ENCODE measurements at regions not wholly inside any gene's neighbourhood (a gene's known extent, or its start where the extent isn't known, plus 50 kb on each side); places are given as distances from the start of the nearest gene placed in this dataset.

DNA sequence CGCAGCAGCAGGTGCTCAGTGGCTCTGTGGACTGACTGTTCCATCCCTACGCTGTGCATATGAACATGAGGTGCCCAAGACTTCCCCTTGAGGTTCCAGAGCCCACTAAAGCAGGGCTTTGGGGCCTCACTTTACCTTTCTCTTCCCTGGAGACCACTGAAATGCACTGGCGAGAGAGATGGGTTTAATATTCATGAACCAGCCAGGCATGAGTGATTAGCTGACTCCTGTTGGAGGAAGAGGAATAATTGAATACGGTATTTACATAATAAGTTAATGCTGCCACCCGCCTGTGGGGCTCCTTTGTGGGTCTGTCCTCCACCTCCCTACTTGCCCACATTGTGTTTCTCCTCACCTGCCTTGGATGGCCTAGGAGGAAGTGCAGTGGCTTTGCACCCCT, 263.4 kb downstream of the TLE3 start:
- no peak for DNase-seq (ENCODE audit: low spot score)
- H3K27ac Mint-ChIP-seq = no peak overlapping the region

GRCh38 chr15:69834761-69835160, 263.0 kb downstream of the TLE3 start:
- Mint-ChIP-seq H3K27ac (no peak overlapping the region), H3K4me3 (ENCODE audit: low read depth) (no peak overlapping the region), H3K4me1 (ENCODE audit: low read depth) (no peaks in the 10 kb centered on the region), H3K36me3 (ENCODE audit: low read depth) (no peaks in the 10 kb centered on the region), H3K9me3 (no peaks in the 10 kb centered on the region), H3K27me3 (ENCODE audit: low read depth) (peaks cover 11% of the 10 kb centered on the region)
- intact Hi-C loops (cut with micrococcal nuclease) = no loop called here
- DNase-seq (ENCODE audit: low spot score) = no peak

More for the DNA sequence above, 263.4 kb downstream of the TLE3 start:
- H3K9me3 Mint-ChIP-seq = no peaks in the 10 kb centered on the region
- H3K4me1 Mint-ChIP-seq (ENCODE audit: low read depth) = no peaks in the 10 kb centered on the region
- H3K4me3 Mint-ChIP-seq (ENCODE audit: low read depth) = no peak overlapping the region
- peaks cover 16% of the 10 kb centered on the region for H3K27me3 Mint-ChIP-seq (ENCODE audit: low read depth)
- intact Hi-C loops (cut with micrococcal nuclease) = no loop called here
- H3K36me3 Mint-ChIP-seq (ENCODE audit: low read depth) = no peaks in the 10 kb centered on the region

DNA sequence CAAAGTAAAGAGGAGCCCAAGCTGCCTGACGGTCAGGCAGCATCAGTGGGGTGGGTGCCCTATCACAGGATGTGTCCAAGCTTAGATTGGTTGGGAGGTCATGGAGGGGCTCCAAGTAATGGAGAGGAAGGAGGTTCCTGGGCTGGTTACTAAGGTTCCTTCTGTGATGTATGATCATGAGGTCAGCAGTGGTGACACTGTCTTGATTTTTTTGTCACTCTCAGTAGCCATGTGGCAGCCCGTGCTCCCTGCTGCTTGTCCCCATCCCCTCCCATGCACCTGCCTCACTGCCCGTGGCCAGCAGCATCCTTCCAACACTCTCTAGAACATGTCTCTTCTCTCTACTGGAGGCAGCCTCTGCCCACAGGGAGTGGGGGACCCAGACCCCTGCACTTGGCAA, 261.7 kb downstream of the TLE3 start:
- H3K27me3 Mint-ChIP-seq (ENCODE audit: low read depth) = peaks cover 10% of the 10 kb centered on the region
- intact Hi-C loops (cut with micrococcal nuclease) = no loop called here

DNA sequence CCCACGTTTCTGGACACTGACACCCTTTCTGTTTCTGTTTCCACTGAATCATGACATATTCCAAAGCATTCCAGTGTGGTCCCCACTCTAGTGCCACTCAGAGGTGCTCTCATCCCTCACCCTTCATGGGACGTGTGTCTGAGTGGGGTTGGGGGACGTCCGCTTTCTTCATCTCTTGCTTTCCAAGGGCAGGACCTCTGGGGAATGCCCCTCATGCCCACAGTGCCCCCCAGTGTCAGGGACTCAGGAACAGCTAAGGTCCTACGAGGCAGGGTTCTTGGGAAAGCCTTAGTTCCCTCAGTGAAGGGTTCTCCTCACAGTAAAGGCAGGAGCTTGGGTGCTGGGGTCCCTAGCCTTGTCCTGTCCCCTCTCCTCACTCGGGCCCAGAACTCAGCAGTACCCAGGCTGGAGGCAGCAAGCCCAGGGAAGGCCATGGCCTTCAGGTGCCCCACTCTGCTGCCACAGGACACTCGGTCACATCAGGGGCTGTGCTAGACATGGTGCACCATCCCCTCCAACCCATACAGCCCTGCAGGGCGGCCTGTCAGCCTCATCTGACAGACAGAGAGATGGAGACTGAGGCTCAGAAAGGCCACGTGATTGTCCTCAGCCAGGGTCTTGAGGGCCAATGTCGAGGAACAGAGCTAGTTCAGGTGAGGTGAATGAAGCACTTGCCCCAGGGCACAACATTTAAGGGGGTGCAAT, 261.0 kb downstream of the TLE3 start:
- H3K4me1 Mint-ChIP-seq (ENCODE audit: low read depth) = no peaks in the 10 kb centered on the region

More for the DNA sequence above, 261.7 kb downstream of the TLE3 start:
- Mint-ChIP-seq H3K27ac (no peak overlapping the region), H3K9me3 (no peaks in the 10 kb centered on the region), H3K4me1 (ENCODE audit: low read depth) (no peaks in the 10 kb centered on the region), H3K36me3 (ENCODE audit: low read depth) (no peaks in the 10 kb centered on the region), H3K4me3 (ENCODE audit: low read depth) (no peak overlapping the region)
- no peak for DNase-seq (ENCODE audit: low spot score)

GRCh38 chr15:69838338-69838737, 259.4 kb downstream of the TLE3 start:
- intact Hi-C loops (cut with micrococcal nuclease) = no loop called here
- no peak overlapping the region for H3K4me3 Mint-ChIP-seq (ENCODE audit: low read depth)
- H3K27ac Mint-ChIP-seq = no peak overlapping the region
- peaks cover 5% of the 10 kb centered on the region for H3K27me3 Mint-ChIP-seq (ENCODE audit: low read depth)
- no peaks in the 10 kb centered on the region for H3K36me3 Mint-ChIP-seq (ENCODE audit: low read depth)
- no peak for DNase-seq (ENCODE audit: low spot score)
- no peaks in the 10 kb centered on the region for H3K9me3 Mint-ChIP-seq
- H3K4me1 Mint-ChIP-seq (ENCODE audit: low read depth) = no peaks in the 10 kb centered on the region

More for the DNA sequence above, 261.0 kb downstream of the TLE3 start:
- no peak for DNase-seq (ENCODE audit: low spot score)
- no peak overlapping the region for H3K27ac Mint-ChIP-seq
- no peak overlapping the region for H3K4me3 Mint-ChIP-seq (ENCODE audit: low read depth)
- no peaks in the 10 kb centered on the region for H3K36me3 Mint-ChIP-seq (ENCODE audit: low read depth)
- intact Hi-C loops (cut with micrococcal nuclease) = no loop called here
- H3K27me3 Mint-ChIP-seq (ENCODE audit: low read depth) = peaks cover 9% of the 10 kb centered on the region
- H3K9me3 Mint-ChIP-seq = no peaks in the 10 kb centered on the region

GRCh38 chr15:69838994-69839393, 258.7 kb downstream of the TLE3 start:
- intact Hi-C loops (cut with micrococcal nuclease) = no loop called here
- DNase-seq (ENCODE audit: low spot score) = no peak
- Mint-ChIP-seq H3K27me3 (ENCODE audit: low read depth) (peaks cover 5% of the 10 kb centered on the region), H3K9me3 (no peaks in the 10 kb centered on the region), H3K4me1 (ENCODE audit: low read depth) (no peaks in the 10 kb centered on the region), H3K36me3 (ENCODE audit: low read depth) (no peaks in the 10 kb centered on the region), H3K4me3 (ENCODE audit: low read depth) (no peak overlapping the region), H3K27ac (no peak overlapping the region)

GRCh38 chr15:69841113-69841828, 256.4 kb downstream of the TLE3 start:
- Mint-ChIP-seq H3K4me1 (ENCODE audit: low read depth) (no peaks in the 10 kb centered on the region), H3K36me3 (ENCODE audit: low read depth) (no peaks in the 10 kb centered on the region), H3K9me3 (no peaks in the 10 kb centered on the region), H3K27ac (no peak overlapping the region), H3K27me3 (ENCODE audit: low read depth) (peaks cover 2% of the 10 kb centered on the region), H3K4me3 (ENCODE audit: low read depth) (no peak overlapping the region)
- intact Hi-C loops (cut with micrococcal nuclease) = no loop called here
- no peak for DNase-seq (ENCODE audit: low spot score)

GRCh38 chr15:69842851-69843250, 254.9 kb downstream of the TLE3 start:
- H3K4me1 Mint-ChIP-seq (ENCODE audit: low read depth) = no peaks in the 10 kb centered on the region
- peaks cover 5% of the 10 kb centered on the region for H3K27me3 Mint-ChIP-seq (ENCODE audit: low read depth)
- intact Hi-C loops (cut with micrococcal nuclease) = no loop called here
- no peaks in the 10 kb centered on the region for H3K9me3 Mint-ChIP-seq
- no peak overlapping the region for H3K4me3 Mint-ChIP-seq (ENCODE audit: low read depth)
- H3K27ac Mint-ChIP-seq = no peak overlapping the region
- no peaks in the 10 kb centered on the region for H3K36me3 Mint-ChIP-seq (ENCODE audit: low read depth)
- no peak for DNase-seq (ENCODE audit: low spot score)

DNA sequence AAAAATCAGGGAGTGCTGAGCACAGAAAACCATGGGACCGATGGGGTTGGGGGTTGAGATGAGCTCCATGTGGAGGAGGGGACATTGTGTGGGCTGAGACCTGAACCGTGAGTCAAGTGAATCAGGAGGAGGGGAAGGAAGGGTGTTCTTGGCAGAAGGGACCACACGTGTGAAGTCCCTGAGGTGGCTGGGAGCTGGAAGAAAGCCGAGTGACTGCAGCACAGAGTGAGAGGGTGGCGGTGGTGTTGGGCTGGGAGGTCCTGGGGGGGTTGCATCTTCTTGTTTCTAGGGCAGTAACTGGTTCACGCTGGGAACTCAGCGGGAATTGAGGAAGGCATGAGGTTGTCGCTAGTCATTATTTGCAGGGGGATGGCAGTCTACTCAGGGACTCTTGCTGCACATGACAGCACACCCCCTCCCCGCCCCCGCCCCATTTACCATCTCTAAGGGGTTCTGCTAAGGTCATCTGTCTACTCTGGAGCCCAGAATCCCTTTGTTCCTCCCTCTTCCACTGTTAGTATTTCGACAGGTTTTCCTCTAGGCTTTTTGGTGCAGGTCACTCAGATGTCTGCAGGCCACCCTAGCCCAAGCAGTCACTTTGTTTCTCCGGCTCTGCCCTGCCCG, 254.3 kb downstream of the TLE3 start:
- no peak for DNase-seq (ENCODE audit: low spot score)
- Mint-ChIP-seq H3K27me3 (ENCODE audit: low read depth) (peaks cover 8% of the 10 kb centered on the region), H3K27ac (no peak overlapping the region), H3K4me3 (ENCODE audit: low read depth) (no peak overlapping the region), H3K36me3 (ENCODE audit: low read depth) (no peaks in the 10 kb centered on the region), H3K4me1 (ENCODE audit: low read depth) (peaks cover under 1% of the 10 kb centered on the region), H3K9me3 (no peaks in the 10 kb centered on the region)
- intact Hi-C loops (cut with micrococcal nuclease) = no loop called here

DNA sequence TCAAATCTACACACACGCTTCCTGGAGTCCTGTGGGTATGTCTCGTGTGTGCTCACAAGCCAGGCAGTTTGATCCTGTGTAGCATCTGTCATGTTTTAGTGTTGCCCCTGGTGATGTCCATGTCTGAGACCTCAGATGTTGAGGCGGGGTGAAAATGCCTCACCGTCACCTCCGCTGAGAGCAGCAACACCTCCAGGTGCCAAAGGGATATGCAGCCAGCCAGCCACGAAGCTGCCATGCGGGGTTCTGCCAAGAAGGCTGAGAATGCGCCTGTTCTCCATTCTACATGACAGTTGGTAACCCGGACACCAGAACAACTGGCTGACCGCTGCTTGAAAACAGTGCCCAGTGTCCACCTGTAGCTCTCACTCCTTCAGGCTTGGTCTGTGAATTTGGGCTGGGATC, 253.8 kb downstream of the TLE3 start:
- Mint-ChIP-seq H3K27ac (no peak overlapping the region), H3K4me1 (ENCODE audit: low read depth) (peaks cover 5% of the 10 kb centered on the region), H3K4me3 (ENCODE audit: low read depth) (no peak overlapping the region), H3K27me3 (ENCODE audit: low read depth) (peaks cover 13% of the 10 kb centered on the region), H3K9me3 (no peaks in the 10 kb centered on the region), H3K36me3 (ENCODE audit: low read depth) (no peaks in the 10 kb centered on the region)
- DNase-seq (ENCODE audit: low spot score) = no peak
- intact Hi-C loops (cut with micrococcal nuclease) = no loop called here

- Mint-ChIP-seq H3K4me3 (ENCODE audit: low read depth) (no peak overlapping the region), H3K27me3 (ENCODE audit: low read depth) (peaks cover 13% of the 10 kb centered on the region), H3K27ac (no peak overlapping the region), H3K36me3 (ENCODE audit: low read depth) (no peaks in the 10 kb centered on the region), H3K4me1 (ENCODE audit: low read depth) (peaks cover 5% of the 10 kb centered on the region), H3K9me3 (no peaks in the 10 kb centered on the region)
- intact Hi-C loops (cut with micrococcal nuclease) = no loop called here
- DNase-seq (ENCODE audit: low spot score) = no peak
Observed at GRCh38 chr15:69845159-69845558, 252.6 kb downstream of the TLE3 start.

- no peak overlapping the region for H3K4me3 Mint-ChIP-seq (ENCODE audit: low read depth)
- peaks cover 13% of the 10 kb centered on the region for H3K27me3 Mint-ChIP-seq (ENCODE audit: low read depth)
- peaks cover 5% of the 10 kb centered on the region for H3K4me1 Mint-ChIP-seq (ENCODE audit: low read depth)
- no peak for DNase-seq (ENCODE audit: low spot score)
- no peaks in the 10 kb centered on the region for H3K9me3 Mint-ChIP-seq
- intact Hi-C loops (cut with micrococcal nuclease) = no loop called here
- H3K27ac Mint-ChIP-seq = no peak overlapping the region
- no peaks in the 10 kb centered on the region for H3K36me3 Mint-ChIP-seq (ENCODE audit: low read depth)
Observed at GRCh38 chr15:69847625-69848024, 250.1 kb downstream of the TLE3 start.

- Mint-ChIP-seq H3K27ac (no peak overlapping the region), H3K4me3 (ENCODE audit: low read depth) (no peak overlapping the region), H3K4me1 (ENCODE audit: low read depth) (peaks cover 5% of the 10 kb centered on the region), H3K27me3 (ENCODE audit: low read depth) (peaks cover 13% of the 10 kb centered on the region), H3K36me3 (ENCODE audit: low read depth) (no peaks in the 10 kb centered on the region), H3K9me3 (no peaks in the 10 kb centered on the region)
- DNase-seq (ENCODE audit: low spot score) = no peak
- intact Hi-C loops (cut with micrococcal nuclease) = no loop called here
Observed at GRCh38 chr15:69848096-69848495, 249.6 kb downstream of the TLE3 start.
